GM12878 (cell line): ENCODE measurements at regions not wholly inside any gene's neighbourhood (a gene's known extent, or its start where the extent isn't known, plus 50 kb on each side); places are given as distances from the start of the nearest gene placed in this dataset.

ENCODE experiments used
- ATAC-seq: fragments of 200-7000 bp; cut with Tn5 transposase; 3 replicates; pipeline ENCODE4 v1.9.1; 2020; ENCODE audit warnings: mild to moderate bottlenecking, moderate library complexity
- BruUV-seq: library from RNA; stranded (reverse); fragments of 400-500 nt; replicated peaks from 2 replicates; lab custom pipeline; 2021; lab: Mats Ljungman, UMichigan
- CTCF ChIA-PET: fragments of 300-600 bp; sonication (Branson Sonifier 250); formaldehyde crosslinking; extraction: SDS; loops from one replicate; lab custom pipeline; 2021; ENCODE audit warnings: inconsistent platforms; lab: Yijun Ruan, JAX
- POLR2A ChIA-PET: fragments of 350-600 bp; formaldehyde crosslinking; extraction: SDS; loops from one replicate; lab custom pipeline; 2021; ENCODE audit warnings: inconsistent platforms; lab: Charles Lee
- RAD21 ChIA-PET: fragments of 300-600 bp; sonication (Branson Sonifier 250); formaldehyde crosslinking; loops from one replicate; lab custom pipeline; 2023; ENCODE audit warnings: antibody characterized with exemption; ENCODE audit not compliant: unreplicated experiment; lab: Charles Lee
- SMC1A ChIA-PET: fragments of 300-600 bp; sonication (Branson Sonifier 250); formaldehyde crosslinking; loops from one replicate; lab custom pipeline; 2023; ENCODE audit not compliant: unreplicated experiment, uncharacterized antibody; lab: Charles Lee
- DNase-seq: peaks from one replicate; pipeline ENCODE4 v3.0.0-alpha.2; 2011; ENCODE audit warnings: low read depth, low spot score
- FAIRE-seq: peaks from 3 replicates; lab custom pipeline; 2011; peaks lifted over from hg19 to GRCh38; lab: Jason Lieb, UNC
- H2AFZ ChIP-seq: 2 replicates; pipeline ENCODE4 v1.6.0; 2011; ENCODE audit warnings: low read depth, low read length, control low read depth; ENCODE audit not compliant: control insufficient read depth
- H3K27ac ChIP-seq: 2 replicates; pipeline ENCODE4 v1.5.1; 2011; ENCODE audit warnings: control low read depth; ENCODE audit not compliant: control insufficient read depth, insufficient read depth
- H3K27me3 ChIP-seq, 2 experiments: replicated peaks in 1 of 2; 2 replicates each; pipeline versions ENCODE4 v1.6.0 to v1.6.1; 2011; ENCODE audit warnings: low read length in 1 of 2; ENCODE audit not compliant: control insufficient read depth in 2 of 2, insufficient read depth in 2 of 2
- H3K36me3 ChIP-seq, 2 experiments: 2 replicates each; pipeline ENCODE4 v1.5.1; 2011; ENCODE audit warnings: low read length in 1 of 2; ENCODE audit not compliant: control insufficient read depth in 2 of 2, insufficient read depth in 2 of 2
- H3K4me1 ChIP-seq: 2 replicates; pipeline ENCODE4 v1.6.1; 2011; ENCODE audit warnings: mild to moderate bottlenecking, low read length, moderate library complexity, mixed read lengths; ENCODE audit not compliant: control insufficient read depth, insufficient read depth
- H3K4me2 ChIP-seq: 2 replicates; pipeline ENCODE4 v1.6.0; 2011; ENCODE audit warnings: control low read depth; ENCODE audit not compliant: control insufficient read depth, insufficient read depth
- H3K4me3 ChIP-seq: fragments of 200-600 bp; sonication (generic); 2 replicates; pipeline ENCODE4 v1.5.1; 2016
- H3K79me2 ChIP-seq: 2 replicates; pipeline ENCODE4 v1.6.0; 2011; ENCODE audit warnings: low read length; ENCODE audit not compliant: control insufficient read depth, insufficient read depth
- H3K9ac ChIP-seq: 2 replicates; pipeline ENCODE4 v1.8.0; 2011; ENCODE audit warnings: low read length, control low read depth, mixed read lengths; ENCODE audit not compliant: control insufficient read depth, insufficient read depth
- H3K9me3 ChIP-seq: replicated peaks from 3 replicates; pipeline ENCODE4 v1.5.1; 2011; ENCODE audit warnings: mild to moderate bottlenecking, low read length; ENCODE audit not compliant: control insufficient read depth, insufficient read depth
- H4K20me1 ChIP-seq: 2 replicates; pipeline ENCODE4 v1.6.0; 2011; ENCODE audit not compliant: control insufficient read depth, insufficient read depth
- ELK1 ChIP-seq: IDR thresholded peaks from 2 replicates; pipeline ENCODE4 v1.6.1; 2012; ENCODE audit warnings: low read depth, low read length, improper control_type of control experiment
- EZH2 ChIP-seq: IDR thresholded peaks from 2 replicates; pipeline ENCODE4 v1.6.1; 2012; ENCODE audit warnings: low read depth, mild to moderate bottlenecking, control low read depth, inconsistent platforms, low read length, borderline replicate concordance; ENCODE audit not compliant: control insufficient read depth
- IKZF1 ChIP-seq: fragments of 450-650 bp; conservative IDR thresholded peaks from 2 replicates; pipeline ENCODE4 v1.6.1; 2017; ENCODE audit warnings: antibody characterized with exemption, mild to moderate bottlenecking
- IRF4 ChIP-seq: IDR thresholded peaks from 2 replicates; pipeline ENCODE4 v1.6.1; 2011; ENCODE audit warnings: low read depth, low read length
- JUNB ChIP-seq: IDR thresholded peaks from 2 replicates; pipeline ENCODE4 v1.6.1; 2016; ENCODE audit warnings: antibody characterized with exemption, mild to moderate bottlenecking
- LARP7 ChIP-seq: fragments of 450-650 bp; IDR thresholded peaks from 2 replicates; pipeline ENCODE4 v1.6.1; 2017; ENCODE audit warnings: mild to moderate bottlenecking
- RAD21 ChIP-seq: IDR thresholded peaks from 2 replicates; pipeline ENCODE4 v1.6.1; 2011; ENCODE audit warnings: mild to moderate bottlenecking, low read depth, low read length, moderate library complexity; ENCODE audit not compliant: insufficient read depth
- RCOR1 ChIP-seq: conservative IDR thresholded peaks from 2 replicates; pipeline ENCODE4 v1.6.1; 2012; ENCODE audit warnings: low read depth, low read length, improper control_type of control experiment
- RELA ChIP-seq: fragments of 450-650 bp; IDR thresholded peaks from 2 replicates; pipeline ENCODE4 v1.8.0; 2014; ENCODE audit warnings: borderline replicate concordance; ENCODE audit not compliant: partially characterized antibody
- RFX5 ChIP-seq: IDR thresholded peaks from 2 replicates; pipeline ENCODE4 v1.6.1; 2011; ENCODE audit warnings: low read depth, low read length, improper control_type of control experiment
- RUNX3 ChIP-seq: IDR thresholded peaks from 2 replicates; pipeline ENCODE4 v1.6.1; 2012; ENCODE audit warnings: low read length, inconsistent platforms
- STAT1 ChIP-seq: fragments of 450-650 bp; conservative IDR thresholded peaks from 2 replicates; pipeline ENCODE4 v1.6.1; 2014; ENCODE audit warnings: antibody characterized with exemption, mild to moderate bottlenecking
- TBL1XR1 ChIP-seq: IDR thresholded peaks from 2 replicates; pipeline ENCODE4 v1.6.1; 2012; ENCODE audit warnings: low read depth, low read length, improper control_type of control experiment
- TCF7 ChIP-seq: IDR thresholded peaks from 2 replicates; pipeline ENCODE4 v1.6.1; 2014; ENCODE audit warnings: antibody characterized with exemption, borderline replicate concordance
- ZNF24 ChIP-seq: fragments of 450-650 bp; IDR thresholded peaks from 2 replicates; pipeline ENCODE4 v1.6.1; 2017; ENCODE audit warnings: antibody characterized with exemption, mild to moderate bottlenecking
- ZSCAN29 ChIP-seq: fragments of 450-650 bp; IDR thresholded peaks from 2 replicates; pipeline ENCODE4 v1.6.1; 2017; ENCODE audit warnings: mild to moderate bottlenecking, moderate library complexity
- WGBS: methylation state at CpG from one replicate; pipeline ENCODE4 v1.1.6; 2016; ENCODE audit warnings: low lambda C conversion rate; ENCODE audit not compliant: insufficient replicate concordance, insufficient coverage; ENCODE audit errors: missing lambda C conversion rate; 5-methylcytosine and 5-hydroxymethylcytosine counted together
- in situ Hi-C: fragments of 300-500 bp; cut with MboI; formaldehyde crosslinking; loops from 9 replicates; pipeline ENCODE4 v1.14.3; 2018; ENCODE audit warnings: mixed read lengths
- intact Hi-C: fragments of 100-400 bp; cut with micrococcal nuclease; formaldehyde crosslinking; loops from one replicate; pipeline ENCODE4 v1.14.2; 2022; ENCODE audit not compliant: unreplicated experiment

DNA sequence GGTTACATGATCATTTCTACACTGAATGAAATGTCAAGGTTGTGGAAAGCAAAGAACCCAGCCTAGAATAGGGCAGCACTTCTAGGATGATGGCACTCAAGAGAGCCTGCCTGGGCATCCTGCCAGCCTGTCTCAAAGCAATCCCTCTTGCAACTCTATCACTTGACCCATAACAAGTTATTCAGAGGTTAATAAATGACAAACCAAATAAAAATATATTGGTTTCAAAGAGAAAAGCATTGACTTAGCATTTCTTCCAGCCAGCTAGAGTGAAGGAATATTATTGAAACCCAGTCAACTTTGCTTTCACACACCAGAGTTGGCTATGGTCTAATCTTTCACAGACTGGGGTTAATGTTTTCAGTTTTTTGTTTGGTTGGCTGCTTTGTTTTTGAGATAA is 214.6 kb upstream of the UBE2E2 start:
- no TSS peak for BruUV-seq
- no peak for FAIRE-seq

DNA sequence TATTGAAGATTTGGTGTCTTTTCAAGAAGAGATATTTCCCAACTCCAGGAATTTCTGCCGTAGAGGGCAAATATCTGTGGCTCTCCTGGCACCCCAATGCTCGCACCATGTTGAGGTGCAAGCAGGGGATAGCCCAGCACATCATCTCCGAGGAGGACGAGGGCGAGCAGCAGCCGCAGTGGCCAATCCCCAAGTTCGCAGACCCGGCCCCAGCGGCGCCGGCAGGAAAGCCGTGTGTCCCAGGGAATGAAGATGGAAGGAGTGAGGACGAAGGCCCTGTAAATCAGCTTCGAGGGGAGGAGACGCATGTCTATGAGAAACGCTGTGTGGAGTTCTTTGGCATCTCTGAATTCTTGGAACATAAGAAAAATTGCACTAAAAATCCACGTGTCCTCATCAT is 213.4 kb upstream of the UBE2E2 start:
- ChIA-PET RAD21 (no interaction called here), CTCF (no interaction called here), POLR2A (no interaction called here), SMC1A (no interaction called here)
- no peak overlapping the region for H3K9ac ChIP-seq
- H3K36me3 ChIP-seq: no peaks in the 10 kb centered on the region
- no peak overlapping the region for H3K4me3 ChIP-seq
- no peak for TF ChIP-seq RELA
- TF ChIP-seq ZNF24: no peak
- no peak for TF ChIP-seq IRF4
- TF ChIP-seq RAD21: no peak
- TF ChIP-seq RCOR1: no peak
- TF ChIP-seq IKZF1: no peak
- TF ChIP-seq ZSCAN29: no peak
- no peak for TF ChIP-seq TBL1XR1
- TF ChIP-seq TCF7: no peak
- no peak for TF ChIP-seq RFX5
- no peak for TF ChIP-seq ELK1
- no peak for TF ChIP-seq RUNX3
- H2AFZ ChIP-seq: no peak overlapping the region
- no peaks in the 10 kb centered on the region for H3K79me2 ChIP-seq
- DNase-seq: no peak
- no peak overlapping the region for H3K4me2 ChIP-seq
- no TSS peak for BruUV-seq
- in situ Hi-C loops (no loop called here), intact Hi-C loops (no loop called here)
- H3K4me1 ChIP-seq: no peaks in the 10 kb centered on the region
- no peak overlapping the region for H3K27ac ChIP-seq
- FAIRE-seq: no peak
- no peaks in the 10 kb centered on the region; the same call in 2 of the 3 replicates for H3K9me3 ChIP-seq
- no peaks in the 10 kb centered on the region for H3K27me3 ChIP-seq
- 51% methylated on average over 17 of the region's 17 CpGs for WGBS
- no peaks in the 10 kb centered on the region for H4K20me1 ChIP-seq
- no peak for ATAC-seq

More for the DNA sequence above, 214.6 kb upstream of the UBE2E2 start:
- Histone ChIP-seq H3K9me3 (no peaks in the 10 kb centered on the region; the same call in 2 of the 3 replicates), H3K9ac (no peak overlapping the region), H3K36me3 (no peaks in the 10 kb centered on the region), H3K79me2 (no peaks in the 10 kb centered on the region), H3K27me3 (no peaks in the 10 kb centered on the region), H2AFZ (no peak overlapping the region), H3K27ac (no peak overlapping the region), H4K20me1 (no peaks in the 10 kb centered on the region), H3K4me2 (no peak overlapping the region), H3K4me1 (no peaks in the 10 kb centered on the region), H3K4me3 (no peak overlapping the region)
- TF ChIP-seq STAT1 (no peak), JUNB (no peak), EZH2 (no peak), LARP7 (no peak)
- intact Hi-C loops (no loop called here), in situ Hi-C loops (no loop called here)
- ATAC-seq: no peak
- DNase-seq: no peak
- ChIA-PET CTCF (no interaction called here), SMC1A (interaction anchor here (1.2 kb wide), 1 partner anchor 90 kb away, joined by 3 read pairs; no protein-coding TSS in a partner anchor), POLR2A (no interaction called here), RAD21 (no interaction called here)
